ENCODE measurements at regions not wholly inside any gene's neighbourhood (a gene's known extent, or its start where the extent isn't known, plus 50 kb on each side); places are given as distances from the start of the nearest gene placed in this dataset.

GRCh38 chr4:120415896-120416295 is 349.2 kb upstream of the MAD2L1 start:
- no peak for DNase-seq

- DNase-seq: no peak
Measured at GRCh38 chr4:120406960-120407359, 340.3 kb upstream of the MAD2L1 start.

GRCh38 chr4:120403296-120403695 is 336.6 kb upstream of the MAD2L1 start:
- DNase-seq: no peak

GRCh38 chr4:120400441-120400840 is 333.8 kb upstream of the MAD2L1 start:
- no peak for DNase-seq

GRCh38 chr4:120399826-120400225 is 333.2 kb upstream of the MAD2L1 start:
- no peak for DNase-seq

- DNase-seq: no peak
Measured at GRCh38 chr4:120395746-120396145, 329.1 kb upstream of the MAD2L1 start.

GRCh38 chr4:120355881-120356280 is 289.2 kb upstream of the MAD2L1 start:
- DNase-seq: no peak

GRCh38 chr4:120354381-120354780 is 287.7 kb upstream of the MAD2L1 start:
- no peak for DNase-seq

GRCh38 chr4:120353235-120353634 is 286.6 kb upstream of the MAD2L1 start:
- no peak for DNase-seq

- no peak for DNase-seq
Measured at GRCh38 chr4:120352739-120353138, 286.1 kb upstream of the MAD2L1 start.

GRCh38 chr4:120348948-120349347 is 282.3 kb upstream of the MAD2L1 start:
- DNase-seq: no peak

GRCh38 chr4:120348521-120348920 is 281.9 kb upstream of the MAD2L1 start:
- no peak for DNase-seq

GRCh38 chr4:120331486-120332370 is 265.1 kb upstream of the MAD2L1 start:
- DNase-seq: no peak

GRCh38 chr4:120329386-120329785 is 262.7 kb upstream of the MAD2L1 start:
- no peak for DNase-seq

GRCh38 chr4:120327276-120327675 is 260.6 kb upstream of the MAD2L1 start:
- no peak for DNase-seq

GRCh38 chr4:120319046-120319767 is 252.6 kb upstream of the MAD2L1 start:
- no peak for DNase-seq

- DNase-seq: no peak
Measured at GRCh38 chr4:120318196-120318846, 251.7 kb upstream of the MAD2L1 start.

GRCh38 chr4:120317713-120318112 is 251.1 kb upstream of the MAD2L1 start:
- DNase-seq: no peak

GRCh38 chr4:120316416-120316815 is 249.8 kb upstream of the MAD2L1 start:
- no peak for DNase-seq

- DNase-seq: no peak
Measured at GRCh38 chr4:120314969-120315368, 248.3 kb upstream of the MAD2L1 start.

- DNase-seq: no peak
Measured at GRCh38 chr4:120304801-120305200, 238.2 kb upstream of the MAD2L1 start.

- DNase-seq: no peak
Measured at GRCh38 chr4:120299631-120300030, 233.0 kb upstream of the MAD2L1 start.

- DNase-seq: no peak
Measured at GRCh38 chr4:120293341-120293740, 226.7 kb upstream of the MAD2L1 start.

- no peak for DNase-seq
Measured at GRCh38 chr4:120291541-120291940, 224.9 kb upstream of the MAD2L1 start.

All from stimulated activated CD4-positive, alpha-beta T cell treated with anti-CD3 and anti-CD28 coated beads, Interleukin-2, amount 100 ng/mL, for 24 hours (primary cell).